Adipocyte (in vitro differentiated cells): ENCODE measurements at regions not wholly inside any gene's neighbourhood (a gene's known extent, or its start where the extent isn't known, plus 50 kb on each side); places are given as distances from the start of the nearest gene placed in this dataset.
"Not testable (repeated sequence)": the region's sequence is repeated elsewhere in the genome, so short reads cannot be mapped to it uniquely, and the experiment has no call there.

Source experiments
- DNase-seq: peaks from one replicate; pipeline ENCODE4 v3.0.0-alpha.2; 2015; ENCODE audit warnings: low read depth
- H3K27me3 ChIP-seq: replicated peaks from 2 replicates; pipeline ENCODE4 v1.7.0; 2013; ENCODE audit warnings: mild to moderate bottlenecking, low read length, moderate library complexity; ENCODE audit not compliant: control insufficient read depth, insufficient read depth
- H3K36me3 ChIP-seq: 2 replicates; pipeline ENCODE4 v1.7.0; 2013; ENCODE audit warnings: low read length, mild to moderate bottlenecking, moderate library complexity; ENCODE audit not compliant: control insufficient read depth, insufficient read depth, severe bottlenecking
- H3K4me1 ChIP-seq: 2 replicates; pipeline ENCODE4 v1.7.0; 2013; ENCODE audit warnings: mild to moderate bottlenecking, low read length, moderate library complexity; ENCODE audit not compliant: control insufficient read depth, insufficient read depth
- H3K4me3 ChIP-seq: 2 replicates; pipeline ENCODE4 v1.7.0; 2013; ENCODE audit warnings: mild to moderate bottlenecking, low read length, moderate library complexity
- H3K9ac ChIP-seq: 2 replicates; pipeline ENCODE4 v1.7.0; 2013; ENCODE audit warnings: mild to moderate bottlenecking, low read length, moderate library complexity
- H3K9me3 ChIP-seq: 2 replicates; pipeline ENCODE4 v1.7.0; 2013; ENCODE audit warnings: mild to moderate bottlenecking, low read length, moderate library complexity; ENCODE audit not compliant: control insufficient read depth

GRCh38 chr6:50410579-50410978 is 302.7 kb upstream of the TFAP2D start:
- no peaks in the 10 kb centered on the region for H3K9me3 ChIP-seq
- no peak overlapping the region for H3K9ac ChIP-seq

GRCh38 chr6:50421041-50421440 is 292.3 kb upstream of the TFAP2D start:
- not testable (repeated sequence) for H3K4me1 ChIP-seq

More at GRCh38 chr6:50410579-50410978, 302.7 kb upstream of the TFAP2D start:
- Histone ChIP-seq H3K36me3 (no peaks in the 10 kb centered on the region), H3K4me3 (no peak overlapping the region), H3K27me3 (no peaks in the 10 kb centered on the region), H3K4me1 (no peaks in the 10 kb centered on the region)
- no peak for DNase-seq

GRCh38 chr6:50427267-50427666 is 286.1 kb upstream of the TFAP2D start:
- H3K36me3 ChIP-seq = no peaks in the 10 kb centered on the region
- no peaks in the 10 kb centered on the region for H3K4me1 ChIP-seq
- no peak overlapping the region for H3K9ac ChIP-seq
- DNase-seq = no peak
- peaks cover 2% of the 10 kb centered on the region for H3K9me3 ChIP-seq
- no peak overlapping the region for H3K4me3 ChIP-seq
- no peaks in the 10 kb centered on the region for H3K27me3 ChIP-seq

More at GRCh38 chr6:50421041-50421440, 292.3 kb upstream of the TFAP2D start:
- not testable (repeated sequence) for H3K36me3 ChIP-seq, DNase-seq, H3K9ac ChIP-seq, H3K9me3 ChIP-seq, H3K27me3 ChIP-seq, H3K4me3 ChIP-seq

DNA sequence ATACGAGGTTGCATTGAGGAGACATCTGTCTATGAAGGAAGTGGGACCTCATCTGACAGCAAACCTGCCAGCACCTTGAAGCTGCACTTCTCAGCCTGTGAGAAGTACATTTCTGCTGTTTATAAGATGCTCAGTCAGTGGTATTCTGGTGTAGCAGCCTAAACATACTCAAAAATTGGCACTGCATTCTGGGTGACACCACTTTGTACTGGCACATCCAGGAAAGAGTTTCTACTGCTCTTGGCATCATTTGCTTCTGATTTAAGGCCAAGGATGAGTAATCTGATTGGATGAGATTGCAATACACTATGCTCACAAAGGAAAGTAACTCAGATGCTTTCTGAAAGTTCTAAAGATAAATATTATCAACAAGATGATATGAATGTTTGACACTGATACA is 275.4 kb upstream of the TFAP2D start:
- no peak for DNase-seq
- Histone ChIP-seq H3K4me1 (no peaks in the 10 kb centered on the region), H3K27me3 (no peaks in the 10 kb centered on the region), H3K4me3 (no peak overlapping the region), H3K9ac (no peak overlapping the region), H3K9me3 (no peaks in the 10 kb centered on the region), H3K36me3 (no peaks in the 10 kb centered on the region)

DNA sequence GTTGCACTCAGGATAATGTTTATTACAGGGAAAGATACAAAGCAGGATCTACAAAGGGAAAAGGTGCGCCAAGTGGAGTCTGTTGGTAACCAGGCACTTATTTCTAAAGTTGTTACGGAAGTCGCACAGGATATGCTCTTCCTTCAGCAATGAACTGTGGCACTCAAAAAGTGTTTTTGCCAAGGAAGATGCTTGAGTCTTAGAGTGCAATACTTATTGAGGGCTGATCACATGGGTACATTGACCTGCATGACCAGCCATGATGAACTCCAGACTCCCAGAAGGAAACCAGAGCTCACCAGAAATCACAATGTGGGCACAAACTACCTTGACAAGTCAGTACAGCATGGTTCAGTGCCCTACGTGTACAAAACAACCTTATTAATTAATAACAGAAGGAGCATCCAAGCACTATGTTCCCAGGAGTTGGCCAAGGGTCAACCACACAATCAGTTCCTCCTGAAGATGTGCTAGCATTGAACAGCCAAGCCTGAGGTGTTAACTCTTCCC is 270.7 kb upstream of the TFAP2D start:
- Histone ChIP-seq H3K9ac (no peak overlapping the region), H3K9me3 (no peaks in the 10 kb centered on the region), H3K27me3 (no peaks in the 10 kb centered on the region), H3K36me3 (no peaks in the 10 kb centered on the region), H3K4me3 (no peak overlapping the region), H3K4me1 (no peaks in the 10 kb centered on the region)
- DNase-seq = no peak

- Histone ChIP-seq H3K4me1 (no peaks in the 10 kb centered on the region), H3K36me3 (no peaks in the 10 kb centered on the region), H3K4me3 (no peak overlapping the region), H3K9me3 (no peaks in the 10 kb centered on the region), H3K27me3 (no peaks in the 10 kb centered on the region), H3K9ac (no peak overlapping the region)
- DNase-seq = no peak
Observed at GRCh38 chr6:50443144-50443543, 270.2 kb upstream of the TFAP2D start.

GRCh38 chr6:50449128-50449527 is 264.2 kb upstream of the TFAP2D start:
- H3K36me3 ChIP-seq = no peaks in the 10 kb centered on the region
- H3K4me3 ChIP-seq = no peak overlapping the region
- H3K9ac ChIP-seq = no peak overlapping the region
- DNase-seq = no peak
- H3K4me1 ChIP-seq = no peaks in the 10 kb centered on the region
- H3K9me3 ChIP-seq = no peaks in the 10 kb centered on the region
- H3K27me3 ChIP-seq = no peaks in the 10 kb centered on the region

GRCh38 chr6:50451826-50452400 is 261.4 kb upstream of the TFAP2D start:
- no peaks in the 10 kb centered on the region for H3K4me1 ChIP-seq
- no peaks in the 10 kb centered on the region for H3K9me3 ChIP-seq
- no peak overlapping the region for H3K4me3 ChIP-seq
- H3K36me3 ChIP-seq = no peaks in the 10 kb centered on the region
- DNase-seq = no peak
- H3K9ac ChIP-seq = no peak overlapping the region
- H3K27me3 ChIP-seq = no peaks in the 10 kb centered on the region

DNA sequence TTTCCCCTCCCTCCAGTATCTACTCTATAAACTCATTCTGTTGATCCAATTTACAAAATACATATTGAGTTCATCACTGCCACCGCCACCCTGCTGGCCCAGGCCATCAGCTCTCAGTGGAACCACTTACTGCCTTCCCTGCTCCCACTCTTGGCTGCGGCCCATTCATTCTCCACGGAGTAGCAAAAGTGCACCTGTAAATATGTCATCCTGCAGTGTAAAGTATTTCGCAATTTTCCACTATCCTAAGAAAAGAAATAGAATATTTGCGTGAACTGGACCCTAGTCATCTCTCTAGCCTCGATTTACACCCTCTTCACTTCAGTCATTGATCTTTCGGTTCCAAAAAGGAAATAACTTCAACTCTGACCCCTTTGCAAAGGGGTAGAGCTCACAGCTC is 258.3 kb upstream of the TFAP2D start:
- Histone ChIP-seq H3K4me1 (no peaks in the 10 kb centered on the region), H3K36me3 (no peaks in the 10 kb centered on the region), H3K9me3 (no peaks in the 10 kb centered on the region), H3K4me3 (no peak overlapping the region), H3K27me3 (no peaks in the 10 kb centered on the region), H3K9ac (no peak overlapping the region)
- no peak for DNase-seq

DNA sequence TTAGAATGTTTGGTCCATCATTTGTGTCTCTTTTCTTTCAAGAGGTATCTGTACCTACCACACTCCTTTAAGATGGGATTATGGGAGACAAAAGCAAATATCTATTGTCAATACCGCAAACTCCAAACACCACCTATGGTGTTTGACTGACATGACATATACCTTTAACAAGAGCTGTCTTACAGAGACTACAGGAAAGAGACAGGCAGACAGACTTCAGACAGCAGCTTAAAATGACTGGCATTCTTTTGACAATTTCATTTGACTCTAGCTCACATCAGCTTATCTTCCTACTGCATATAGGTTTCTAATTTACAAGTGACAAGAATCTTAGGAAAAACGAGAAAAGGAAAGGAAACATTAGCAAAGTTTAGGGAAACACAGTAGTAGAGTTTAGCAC is 256.0 kb upstream of the TFAP2D start:
- H3K9ac ChIP-seq = no peak overlapping the region
- H3K36me3 ChIP-seq = no peaks in the 10 kb centered on the region
- no peaks in the 10 kb centered on the region for H3K4me1 ChIP-seq
- no peak for DNase-seq
- no peaks in the 10 kb centered on the region for H3K27me3 ChIP-seq
- no peaks in the 10 kb centered on the region for H3K9me3 ChIP-seq
- no peak overlapping the region for H3K4me3 ChIP-seq

DNA sequence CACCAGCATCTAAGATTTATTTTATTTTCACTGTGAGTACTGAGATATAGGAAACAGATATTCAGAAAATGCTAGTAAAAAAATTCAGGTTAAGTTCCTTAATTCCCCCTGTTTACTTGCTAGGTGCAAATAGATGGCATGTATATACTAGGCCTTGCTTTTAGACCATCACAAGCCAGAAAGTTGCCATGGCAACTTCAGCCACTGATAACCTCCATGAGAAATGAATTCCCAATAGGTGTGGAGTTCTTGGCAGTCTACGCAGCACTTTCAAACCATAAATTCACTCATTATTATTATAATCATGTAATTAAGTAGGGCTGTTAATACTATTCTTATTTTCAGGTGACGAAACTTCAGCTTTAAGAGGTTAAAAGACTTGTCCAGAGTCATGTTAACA is 251.6 kb upstream of the TFAP2D start:
- Histone ChIP-seq H3K27me3 (no peaks in the 10 kb centered on the region), H3K4me1 (no peaks in the 10 kb centered on the region), H3K9ac (no peak overlapping the region), H3K4me3 (no peak overlapping the region), H3K36me3 (no peaks in the 10 kb centered on the region), H3K9me3 (no peaks in the 10 kb centered on the region)
- no peak for DNase-seq

DNA sequence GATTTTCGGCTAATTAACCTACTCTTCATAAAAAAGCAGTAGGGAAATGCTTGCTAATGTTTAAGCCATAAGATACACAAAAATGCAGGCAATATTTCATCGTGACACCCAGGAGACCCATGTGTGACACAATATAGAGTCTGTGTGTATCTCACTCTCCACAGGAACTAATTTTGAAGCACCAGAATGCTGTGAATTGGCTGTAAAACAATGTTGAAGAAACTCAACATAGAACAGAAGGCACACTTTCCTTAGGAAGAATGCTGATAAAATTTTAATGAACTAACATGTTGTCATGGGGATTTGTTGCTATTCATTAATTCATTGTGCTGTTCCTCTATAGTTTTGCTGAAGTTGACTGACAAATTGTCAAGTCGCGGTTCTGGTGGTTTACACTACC is 249.4 kb upstream of the TFAP2D start:
- no peak for DNase-seq
- Histone ChIP-seq H3K9ac (no peak overlapping the region), H3K27me3 (no peaks in the 10 kb centered on the region), H3K4me3 (no peak overlapping the region), H3K36me3 (no peaks in the 10 kb centered on the region), H3K9me3 (no peaks in the 10 kb centered on the region), H3K4me1 (no peaks in the 10 kb centered on the region)
